ENCODE measurements at regions not wholly inside any gene's neighbourhood (a gene's known extent, or its start where the extent isn't known, plus 50 kb on each side); places are given as distances from the start of the nearest gene placed in this dataset.
"Not testable (repeated sequence)": the region's sequence is repeated elsewhere in the genome, so short reads cannot be mapped to it uniquely, and the experiment has no call there.

DNA sequence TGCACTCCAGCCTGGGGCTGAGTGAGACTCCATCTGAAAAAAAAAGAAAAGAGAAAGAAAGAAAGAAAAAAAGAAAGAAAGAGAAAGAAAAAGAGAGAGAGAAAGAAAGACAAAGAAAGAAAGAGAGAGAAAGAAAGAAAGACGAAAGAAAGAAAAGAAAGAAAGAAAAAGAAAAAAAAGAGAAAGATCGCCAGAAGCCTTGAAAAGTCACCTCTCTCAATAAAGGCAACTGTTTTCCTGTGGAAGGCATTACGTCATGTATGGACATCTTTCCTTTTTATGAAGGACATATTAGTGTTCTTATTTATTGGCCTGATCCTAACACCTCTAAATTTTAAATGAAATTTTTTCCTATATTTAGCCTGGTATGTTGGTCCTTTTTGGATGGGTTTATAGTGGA, 310.9 kb upstream of the FRG1 start:
- H3K36me3 ChIP-seq (ENCODE audit: insufficient read depth, low read length); H3K4me1 ChIP-seq (ENCODE audit: insufficient read depth, low read length); H3K27me3 Mint-ChIP-seq; ATAC-seq (ENCODE audit: poor library complexity); CTCF ChIA-PET; H3K36me3 Mint-ChIP-seq (ENCODE audit: low read depth); H3K27me3 ChIP-seq (ENCODE audit: control insufficient read depth in 1 of 2, insufficient read depth in 2 of 2, low read length in 2 of 2); H3K4me3 ChIP-seq (ENCODE audit: low read length); DNase-seq; H3K9me3 Mint-ChIP-seq; H3K4me1 Mint-ChIP-seq (ENCODE audit: low read depth); H3K27ac ChIP-seq (ENCODE audit: low read depth in 1 of 2, low read length in 2 of 2); POLR2A ChIA-PET; H3K4me3 Mint-ChIP-seq; H3K27ac Mint-ChIP-seq; intact Hi-C loops (cut with DNase I, micrococcal nuclease); H3K9me3 ChIP-seq (ENCODE audit: control insufficient read depth in 1 of 2, insufficient read depth in 1 of 2, low read length in 2 of 2): not testable (repeated sequence)

DNA sequence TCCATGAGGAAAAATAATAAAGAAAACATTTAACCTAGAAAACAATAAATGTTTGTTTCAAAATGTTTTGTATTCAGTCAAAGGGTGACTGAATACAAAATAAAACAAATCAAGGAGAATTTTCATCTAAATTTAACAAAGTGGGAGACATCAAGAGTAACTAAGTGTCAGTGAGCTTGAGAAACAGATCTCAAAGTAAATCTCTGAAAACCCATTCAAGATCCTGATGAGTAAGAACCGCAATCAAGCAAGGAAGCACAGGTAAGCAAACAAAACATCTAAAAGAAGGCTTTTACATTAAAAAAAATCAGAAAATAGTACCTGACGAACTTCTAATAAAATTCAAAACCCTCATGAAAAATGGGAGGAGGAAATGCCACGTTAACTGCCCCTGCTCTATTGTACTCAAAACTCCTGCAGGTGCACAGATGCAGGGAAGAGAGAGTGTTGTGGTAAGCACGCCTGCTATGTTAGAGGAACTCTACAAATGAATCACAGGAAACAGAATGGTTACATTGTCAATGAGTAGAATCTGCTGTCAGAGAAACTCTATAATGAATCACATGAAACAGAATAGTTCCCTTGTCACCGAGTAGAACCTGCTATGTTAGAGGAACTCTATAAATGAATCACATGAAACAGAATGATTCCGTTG, 309.6 kb upstream of the FRG1 start:
- H3K36me3 Mint-ChIP-seq (ENCODE audit: low read depth); ATAC-seq (ENCODE audit: poor library complexity); H3K4me3 ChIP-seq (ENCODE audit: low read length); H3K4me1 ChIP-seq (ENCODE audit: insufficient read depth, low read length); POLR2A ChIA-PET; intact Hi-C loops (cut with DNase I, micrococcal nuclease); H3K36me3 ChIP-seq (ENCODE audit: insufficient read depth, low read length); H3K4me1 Mint-ChIP-seq (ENCODE audit: low read depth); H3K4me3 Mint-ChIP-seq; CTCF ChIA-PET; H3K27ac ChIP-seq (ENCODE audit: low read depth in 1 of 2, low read length in 2 of 2); H3K27ac Mint-ChIP-seq; H3K27me3 ChIP-seq (ENCODE audit: control insufficient read depth in 1 of 2, insufficient read depth in 2 of 2, low read length in 2 of 2); H3K9me3 ChIP-seq (ENCODE audit: control insufficient read depth in 1 of 2, insufficient read depth in 1 of 2, low read length in 2 of 2); H3K27me3 Mint-ChIP-seq; H3K9me3 Mint-ChIP-seq: not testable (repeated sequence)
- DNase-seq = peak in 3 of 14 experiments; percentile 17 to 48 (median 33)

DNA sequence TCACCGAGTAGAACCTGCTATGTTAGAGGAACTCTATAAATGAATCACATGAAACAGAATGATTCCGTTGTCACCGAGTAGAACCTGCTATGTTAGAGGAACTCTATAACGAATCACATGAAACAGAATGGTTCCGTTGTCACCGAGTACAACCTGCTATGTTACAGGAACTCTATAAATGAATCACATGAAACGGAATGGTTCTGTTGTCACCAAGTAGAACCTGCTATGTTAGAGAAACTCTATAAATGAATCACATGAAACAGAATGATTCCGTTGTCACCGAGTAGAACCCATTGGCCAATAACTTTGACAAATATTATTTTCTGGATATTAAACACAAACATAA, 309.1 kb upstream of the FRG1 start:
- not testable (repeated sequence) for H3K27ac Mint-ChIP-seq

DNA sequence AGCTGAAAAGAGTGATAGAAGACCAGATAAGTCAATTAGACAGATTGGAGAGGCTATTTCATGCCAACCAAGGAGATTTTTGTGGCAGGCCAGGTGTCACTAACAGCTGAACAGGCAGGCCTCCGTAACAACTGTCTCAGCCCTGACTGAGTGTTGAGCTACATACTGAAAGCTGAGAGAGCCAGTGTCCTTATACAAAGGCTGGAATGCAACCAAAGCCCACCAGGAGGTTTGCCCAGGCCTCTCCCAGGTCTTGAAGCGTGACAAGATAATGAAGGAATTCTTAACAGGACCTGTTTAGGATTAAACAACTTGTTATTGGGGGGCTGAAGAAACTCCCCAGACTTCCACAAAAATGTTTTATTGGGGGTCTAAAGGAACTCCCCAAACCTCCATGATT, 290.2 kb upstream of the FRG1 start:
- H3K4me3 Mint-ChIP-seq; POLR2A ChIA-PET; ATAC-seq (ENCODE audit: poor library complexity); H3K36me3 ChIP-seq (ENCODE audit: insufficient read depth, low read length); H3K36me3 Mint-ChIP-seq (ENCODE audit: low read depth); CTCF ChIA-PET; H3K4me1 Mint-ChIP-seq (ENCODE audit: low read depth); H3K27ac Mint-ChIP-seq; H3K9me3 ChIP-seq (ENCODE audit: control insufficient read depth in 1 of 2, insufficient read depth in 1 of 2, low read length in 2 of 2); H3K27ac ChIP-seq (ENCODE audit: low read depth in 1 of 2, low read length in 2 of 2); intact Hi-C loops (cut with DNase I, micrococcal nuclease); DNase-seq; H3K4me3 ChIP-seq (ENCODE audit: low read length); H3K27me3 ChIP-seq (ENCODE audit: control insufficient read depth in 1 of 2, insufficient read depth in 2 of 2, low read length in 2 of 2); H3K9me3 Mint-ChIP-seq; H3K4me1 ChIP-seq (ENCODE audit: insufficient read depth, low read length); H3K27me3 Mint-ChIP-seq: not testable (repeated sequence)

More for the DNA sequence above, 309.1 kb upstream of the FRG1 start:
- H3K36me3 ChIP-seq (ENCODE audit: insufficient read depth, low read length); intact Hi-C loops (cut with DNase I, micrococcal nuclease); H3K9me3 Mint-ChIP-seq; H3K4me3 ChIP-seq (ENCODE audit: low read length); H3K4me1 Mint-ChIP-seq (ENCODE audit: low read depth); H3K27me3 Mint-ChIP-seq; H3K27ac ChIP-seq (ENCODE audit: low read depth in 1 of 2, low read length in 2 of 2); H3K4me1 ChIP-seq (ENCODE audit: insufficient read depth, low read length); ATAC-seq (ENCODE audit: poor library complexity); H3K27me3 ChIP-seq (ENCODE audit: control insufficient read depth in 1 of 2, insufficient read depth in 2 of 2, low read length in 2 of 2); POLR2A ChIA-PET; CTCF ChIA-PET; H3K4me3 Mint-ChIP-seq; H3K9me3 ChIP-seq (ENCODE audit: control insufficient read depth in 1 of 2, insufficient read depth in 1 of 2, low read length in 2 of 2); H3K36me3 Mint-ChIP-seq (ENCODE audit: low read depth): not testable (repeated sequence)
- DNase-seq = peak in 2 of 14 experiments; percentile 39 to 60

DNA sequence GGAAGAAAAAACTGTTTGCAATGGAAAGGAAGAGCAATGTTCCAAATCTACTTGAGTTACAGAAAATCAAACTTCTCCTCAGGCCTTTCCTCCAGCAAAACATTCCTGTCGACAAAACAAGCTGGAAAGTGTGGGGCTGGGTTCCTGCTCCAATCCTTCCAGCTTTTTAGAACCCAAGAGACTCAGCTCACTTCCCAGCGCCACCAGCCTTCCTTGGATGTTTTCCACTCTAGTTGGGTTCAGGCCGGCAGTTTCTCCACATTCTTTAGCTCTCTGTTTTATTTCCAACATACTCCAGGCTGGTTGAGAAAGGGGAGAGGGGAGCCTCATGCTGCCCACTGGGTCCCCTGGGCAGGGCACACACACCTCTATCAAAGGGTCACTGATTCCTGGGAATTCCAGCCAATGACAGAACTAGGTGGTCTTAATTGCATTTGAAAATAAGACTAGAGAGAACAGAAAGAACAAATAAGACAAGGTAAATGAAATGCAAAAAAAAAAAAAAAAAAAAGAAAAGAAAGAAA, 287.5 kb upstream of the FRG1 start:
- H3K36me3 Mint-ChIP-seq (ENCODE audit: low read depth); H3K9me3 Mint-ChIP-seq; intact Hi-C loops (cut with DNase I, micrococcal nuclease); POLR2A ChIA-PET; H3K9me3 ChIP-seq (ENCODE audit: control insufficient read depth in 1 of 2, insufficient read depth in 1 of 2, low read length in 2 of 2); H3K27me3 Mint-ChIP-seq; H3K27ac ChIP-seq (ENCODE audit: low read depth in 1 of 2, low read length in 2 of 2); H3K4me1 Mint-ChIP-seq (ENCODE audit: low read depth); H3K4me1 ChIP-seq (ENCODE audit: insufficient read depth, low read length); H3K27ac Mint-ChIP-seq; ATAC-seq (ENCODE audit: poor library complexity); H3K4me3 Mint-ChIP-seq; CTCF ChIA-PET; H3K27me3 ChIP-seq (ENCODE audit: control insufficient read depth in 1 of 2, insufficient read depth in 2 of 2, low read length in 2 of 2); DNase-seq; H3K4me3 ChIP-seq (ENCODE audit: low read length); H3K36me3 ChIP-seq (ENCODE audit: insufficient read depth, low read length): not testable (repeated sequence)

DNA sequence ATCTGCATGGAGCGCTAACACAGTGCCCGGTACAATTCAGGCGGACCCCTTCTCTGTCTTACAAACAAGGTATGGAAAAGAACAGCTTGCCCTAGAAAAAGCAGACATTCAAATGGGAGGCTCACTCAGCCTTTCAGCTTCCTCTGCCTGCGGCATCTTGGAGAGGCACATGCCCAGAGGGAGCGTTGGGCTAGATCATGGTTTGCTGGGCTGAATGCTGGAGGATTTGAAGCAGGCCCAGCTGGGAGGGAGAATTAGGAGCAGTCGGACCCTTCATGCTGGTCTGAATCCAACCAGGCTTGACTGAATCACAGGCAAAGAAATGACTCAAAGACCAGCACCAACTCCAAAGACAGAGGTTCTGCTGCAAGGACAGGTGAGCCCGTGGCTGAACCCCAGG, 286.7 kb upstream of the FRG1 start:
- H3K27ac ChIP-seq (ENCODE audit: low read depth in 1 of 2, low read length in 2 of 2); H3K4me3 ChIP-seq (ENCODE audit: low read length); H3K9me3 ChIP-seq (ENCODE audit: control insufficient read depth in 1 of 2, insufficient read depth in 1 of 2, low read length in 2 of 2); H3K27me3 Mint-ChIP-seq; H3K36me3 ChIP-seq (ENCODE audit: insufficient read depth, low read length); POLR2A ChIA-PET; H3K36me3 Mint-ChIP-seq (ENCODE audit: low read depth); H3K27ac Mint-ChIP-seq; H3K27me3 ChIP-seq (ENCODE audit: control insufficient read depth in 1 of 2, insufficient read depth in 2 of 2, low read length in 2 of 2); ATAC-seq (ENCODE audit: poor library complexity); DNase-seq; H3K4me3 Mint-ChIP-seq; H3K4me1 ChIP-seq (ENCODE audit: insufficient read depth, low read length); H3K9me3 Mint-ChIP-seq; intact Hi-C loops (cut with DNase I, micrococcal nuclease); CTCF ChIA-PET; H3K4me1 Mint-ChIP-seq (ENCODE audit: low read depth): not testable (repeated sequence)

DNA sequence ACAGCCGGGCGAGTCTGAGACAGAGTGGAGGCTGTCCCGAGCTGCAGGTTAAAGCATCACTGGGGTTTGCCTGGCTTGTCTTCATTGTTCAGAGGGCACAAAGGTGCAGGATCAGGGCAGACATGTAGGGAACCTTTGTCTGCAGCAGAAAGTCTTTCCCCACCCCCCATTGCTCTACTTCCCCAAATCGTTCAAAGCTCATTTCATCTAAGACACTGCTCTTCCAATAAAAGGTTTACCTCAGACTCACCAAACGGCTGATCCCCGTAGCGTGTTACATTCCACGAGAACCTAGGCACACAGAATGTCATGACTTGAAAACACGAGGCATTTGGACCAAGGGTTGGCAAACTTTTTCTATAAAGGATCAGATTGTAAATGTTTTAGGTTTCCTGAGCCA, 286.3 kb upstream of the FRG1 start:
- H3K36me3 Mint-ChIP-seq (ENCODE audit: low read depth); H3K36me3 ChIP-seq (ENCODE audit: insufficient read depth, low read length); ATAC-seq (ENCODE audit: poor library complexity); H3K27ac Mint-ChIP-seq; H3K9me3 ChIP-seq (ENCODE audit: control insufficient read depth in 1 of 2, insufficient read depth in 1 of 2, low read length in 2 of 2); H3K4me3 Mint-ChIP-seq; POLR2A ChIA-PET; intact Hi-C loops (cut with DNase I, micrococcal nuclease); CTCF ChIA-PET; DNase-seq; H3K4me3 ChIP-seq (ENCODE audit: low read length); H3K9me3 Mint-ChIP-seq; H3K27me3 Mint-ChIP-seq; H3K4me1 ChIP-seq (ENCODE audit: insufficient read depth, low read length); H3K27ac ChIP-seq (ENCODE audit: low read depth in 1 of 2, low read length in 2 of 2); H3K27me3 ChIP-seq (ENCODE audit: control insufficient read depth in 1 of 2, insufficient read depth in 2 of 2, low read length in 2 of 2); H3K4me1 Mint-ChIP-seq (ENCODE audit: low read depth): not testable (repeated sequence)

Data from CD4-positive, alpha-beta T cell (primary cell).